Esophagus muscularis mucosa (tissue), 4 donors: ENCODE measurements at regions not wholly inside any gene's neighbourhood (a gene's known extent, or its start where the extent isn't known, plus 50 kb on each side); places are given as distances from the start of the nearest gene placed in this dataset.
"Not testable (repeated sequence)": the region's sequence is repeated elsewhere in the genome, so short reads cannot be mapped to it uniquely, and the experiment has no call there.

Source experiments
- DNase-seq: peaks from one replicate; pipeline ENCODE4 v3.0.0-alpha.2; 2017; ENCODE audit errors: extremely low spot score
- H3K27ac ChIP-seq, 4 donors: fragments of 200-600 bp; sonication (generic); replicated peaks in 1 of 4; 1 replicate in 3 of 4; 2 replicates in 1 of 4; pipeline ENCODE4 v1.5.1; 2016 to 2019; ENCODE audit warnings: mild to moderate bottlenecking in 1 of 4
- H3K27me3 ChIP-seq, 4 donors: fragments of 200-600 bp; sonication (generic); one replicate each; pipeline versions ENCODE4 v1.5.1 to v1.6.0; 2016 to 2019
- H3K36me3 ChIP-seq, 4 donors: fragments of 200-600 bp; sonication (generic); one replicate each; pipeline ENCODE4 v1.5.1; 2016 to 2019
- H3K4me1 ChIP-seq, 4 donors: fragments of 200-600 bp; sonication (generic); one replicate each; pipeline ENCODE4 v1.5.1; 2016 to 2019
- H3K4me3 ChIP-seq, 4 donors: fragments of 200-600 bp; sonication (generic); 1 replicate in 2 of 4; 2 replicates in 2 of 4; pipeline ENCODE4 v1.5.1; 2016 to 2019; ENCODE audit warnings: mild to moderate bottlenecking in 4 of 4, moderate library complexity in 1 of 4
- H3K9me3 ChIP-seq, 4 donors: fragments of 200-600 bp; sonication (generic); 1 replicate in 3 of 4; 2 replicates in 1 of 4; pipeline ENCODE4 v1.5.1; 2016 to 2019
- EP300 ChIP-seq: sonication (generic); formaldehyde crosslinking; IDR thresholded peaks from one replicate; pipeline ENCODE4 v1.6.1; 2017; ENCODE audit warnings: antibody characterized with exemption
- POLR2A ChIP-seq: fragments of 450-650 bp; IDR thresholded peaks from one replicate; pipeline ENCODE4 v1.6.1; 2017; ENCODE audit warnings: antibody characterized with exemption, moderate library complexity, mild to moderate bottlenecking, low read depth
- POLR2AphosphoS5 ChIP-seq, 2 donors: sonication (generic); formaldehyde crosslinking; IDR thresholded peaks; one replicate each; pipeline ENCODE4 v1.6.1; 2017; ENCODE audit warnings: antibody characterized with exemption in 2 of 2
- WGBS: methylation state at CpG from one replicate; pipeline ENCODE4 v1.1.5; 2018; 5-methylcytosine and 5-hydroxymethylcytosine counted together
- intact Hi-C: fragments of 100-400 bp; cut with DNase I; formaldehyde crosslinking; loops from one replicate; pipeline ENCODE4 v1.15.1; 2023
- TF ChIP-seq, protein P1 (sequence below), 3 experiments: fragments of 200-600 bp in 2 of 3; fragments of 450-650 bp in 1 of 3; sonication (generic) in 2 of 3; IDR thresholded peaks; one replicate each; pipeline ENCODE4 v1.5.1; 2017 to 2019; ENCODE audit warnings: antibody characterized with exemption in 3 of 3, mild to moderate bottlenecking in 2 of 3, moderate library complexity in 1 of 3

DNA sequence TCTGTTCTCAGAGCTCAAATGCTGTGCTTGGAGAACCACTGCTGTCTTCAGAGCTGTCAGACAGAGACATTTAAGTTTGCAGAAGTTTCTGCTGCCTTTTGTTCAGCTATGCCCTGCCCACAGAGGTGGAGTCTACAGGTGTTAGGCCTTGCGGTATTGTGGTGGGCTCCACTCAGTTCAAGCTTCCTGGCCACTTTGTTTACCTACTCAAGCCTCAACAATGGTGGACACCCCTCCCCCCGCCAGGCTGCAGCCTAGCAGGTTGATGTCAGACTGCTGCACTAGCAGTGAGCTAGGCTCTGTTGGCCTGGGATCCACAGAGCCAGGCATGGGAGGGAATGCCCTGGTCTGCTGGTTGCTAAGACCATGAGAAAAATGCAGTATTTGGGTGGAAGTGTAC, 323.8 kb downstream of the BCAT1 start:
- no peaks in the 10 kb centered on the region for H3K4me1 ChIP-seq
- no peak overlapping the region for H3K4me3 ChIP-seq
- H3K36me3 ChIP-seq = no peaks in the 10 kb centered on the region
- no peak for DNase-seq
- peaks cover 0 to 5% (median 0%) of the 10 kb centered on the region in 4 donors for H3K9me3 ChIP-seq
- no peak overlapping the region for H3K27ac ChIP-seq
- 83% methylated on average over 2 of the region's 2 CpGs for WGBS
- TF ChIP-seq, protein P1, sequence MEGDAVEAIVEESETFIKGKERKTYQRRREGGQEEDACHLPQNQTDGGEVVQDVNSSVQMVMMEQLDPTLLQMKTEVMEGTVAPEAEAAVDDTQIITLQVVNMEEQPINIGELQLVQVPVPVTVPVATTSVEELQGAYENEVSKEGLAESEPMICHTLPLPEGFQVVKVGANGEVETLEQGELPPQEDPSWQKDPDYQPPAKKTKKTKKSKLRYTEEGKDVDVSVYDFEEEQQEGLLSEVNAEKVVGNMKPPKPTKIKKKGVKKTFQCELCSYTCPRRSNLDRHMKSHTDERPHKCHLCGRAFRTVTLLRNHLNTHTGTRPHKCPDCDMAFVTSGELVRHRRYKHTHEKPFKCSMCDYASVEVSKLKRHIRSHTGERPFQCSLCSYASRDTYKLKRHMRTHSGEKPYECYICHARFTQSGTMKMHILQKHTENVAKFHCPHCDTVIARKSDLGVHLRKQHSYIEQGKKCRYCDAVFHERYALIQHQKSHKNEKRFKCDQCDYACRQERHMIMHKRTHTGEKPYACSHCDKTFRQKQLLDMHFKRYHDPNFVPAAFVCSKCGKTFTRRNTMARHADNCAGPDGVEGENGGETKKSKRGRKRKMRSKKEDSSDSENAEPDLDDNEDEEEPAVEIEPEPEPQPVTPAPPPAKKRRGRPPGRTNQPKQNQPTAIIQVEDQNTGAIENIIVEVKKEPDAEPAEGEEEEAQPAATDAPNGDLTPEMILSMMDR (IDR thresholded peaks at IDR 0.05) = no peak
- TF ChIP-seq EP300 = no peak
- TF ChIP-seq POLR2AphosphoS5 (IDR thresholded peaks at IDR 0.05) = no peak
- no peak for TF ChIP-seq POLR2A
- no peaks in the 10 kb centered on the region for H3K27me3 ChIP-seq
- intact Hi-C loops = no loop called here

DNA sequence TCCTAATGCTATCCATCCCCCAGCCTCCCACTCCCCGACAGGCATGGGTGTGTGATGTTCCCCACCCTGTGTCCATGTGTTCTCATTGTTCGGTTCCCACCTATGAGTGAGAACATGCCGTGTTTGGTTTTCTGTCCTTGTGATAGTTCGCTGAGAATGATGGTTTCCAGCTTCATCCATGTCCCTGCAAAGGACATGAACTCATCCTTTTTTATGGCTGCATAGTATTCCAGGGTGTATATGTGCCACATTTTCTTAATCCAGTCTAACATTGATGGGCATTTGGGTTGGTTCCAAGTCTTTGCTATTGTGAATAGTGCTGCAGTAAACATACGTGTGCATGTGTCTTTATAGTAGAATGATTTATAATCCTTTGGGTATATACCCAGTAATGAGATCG, 328.9 kb downstream of the BCAT1 start:
- DNase-seq, H3K4me3 ChIP-seq, H3K36me3 ChIP-seq, intact Hi-C loops, H3K27me3 ChIP-seq, H3K9me3 ChIP-seq, H3K27ac ChIP-seq, H3K4me1 ChIP-seq: not testable (repeated sequence)
- 96% methylated on average over 6 of the region's 6 CpGs for WGBS

DNA sequence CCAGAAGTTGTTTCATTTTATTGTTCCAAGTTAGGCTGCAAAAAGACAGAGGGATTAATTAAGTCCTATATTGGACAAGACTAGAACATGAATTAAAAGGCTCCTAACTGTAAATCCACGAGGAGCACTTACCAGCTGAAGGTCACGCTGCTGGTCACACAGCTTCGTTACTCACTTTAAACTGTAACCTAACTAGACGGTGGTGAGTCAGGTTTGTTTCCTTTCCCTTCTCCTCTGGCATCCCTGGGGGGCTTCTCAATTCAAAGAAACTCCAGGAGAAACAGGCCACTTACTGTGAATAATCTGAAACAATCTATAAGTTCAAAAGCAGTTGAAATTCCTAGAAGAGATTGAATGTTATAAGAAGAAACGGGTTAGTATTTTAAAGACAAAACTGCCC, 331.4 kb downstream of the BCAT1 start:
- Histone ChIP-seq H3K9me3 (peaks cover 0 to 6% (median 2%) of the 10 kb centered on the region in 4 donors), H3K4me1 (no peaks in the 10 kb centered on the region), H3K4me3 (no peak overlapping the region), H3K27ac (no peak overlapping the region), H3K36me3 (no peaks in the 10 kb centered on the region), H3K27me3 (no peaks in the 10 kb centered on the region)
- no peak for DNase-seq
- intact Hi-C loops = no loop called here
- 47% methylated on average over 5 of the region's 5 CpGs for WGBS
- TF ChIP-seq, protein P1 (IDR thresholded peaks at IDR 0.05) = no peak
- TF ChIP-seq POLR2A (no peak), POLR2AphosphoS5 (IDR thresholded peaks at IDR 0.05) (no peak), EP300 (no peak)

DNA sequence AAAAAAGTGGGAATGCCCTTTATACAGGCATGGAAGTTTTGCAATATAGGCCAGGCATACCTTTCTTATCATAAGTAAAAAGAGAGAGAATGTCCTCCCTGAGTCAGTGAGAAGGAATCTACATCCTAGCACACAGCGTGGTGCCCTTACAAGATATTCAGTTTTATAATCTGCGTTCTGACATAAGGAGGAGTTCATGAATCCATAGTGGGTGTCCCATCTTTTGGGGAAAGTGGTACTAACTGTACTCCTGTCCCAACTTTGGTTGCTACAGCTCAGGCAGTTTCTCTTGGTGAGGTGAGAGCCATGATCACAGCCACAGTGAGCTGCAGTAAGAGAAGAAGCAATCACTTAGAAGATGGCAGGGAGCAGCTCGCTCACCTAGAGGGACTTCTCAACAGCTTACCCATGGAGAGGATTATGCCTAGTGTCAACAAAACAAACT, 332.9 kb downstream of the BCAT1 start:
- TF ChIP-seq POLR2AphosphoS5 (IDR thresholded peaks at IDR 0.05) (no peak), EP300 (no peak), POLR2A (no peak)
- TF ChIP-seq, protein P1 (IDR thresholded peaks at IDR 0.05) = no peak
- Histone ChIP-seq H3K27ac (no peak overlapping the region), H3K9me3 (peaks cover 0 to 9% (median 3%) of the 10 kb centered on the region in 4 donors), H3K4me1 (no peaks in the 10 kb centered on the region), H3K4me3 (no peak overlapping the region), H3K27me3 (no peaks in the 10 kb centered on the region), H3K36me3 (no peaks in the 10 kb centered on the region)
- DNase-seq = no peak
- 91% methylated on average over 3 of the region's 3 CpGs for WGBS
- intact Hi-C loops = no loop called here

DNA sequence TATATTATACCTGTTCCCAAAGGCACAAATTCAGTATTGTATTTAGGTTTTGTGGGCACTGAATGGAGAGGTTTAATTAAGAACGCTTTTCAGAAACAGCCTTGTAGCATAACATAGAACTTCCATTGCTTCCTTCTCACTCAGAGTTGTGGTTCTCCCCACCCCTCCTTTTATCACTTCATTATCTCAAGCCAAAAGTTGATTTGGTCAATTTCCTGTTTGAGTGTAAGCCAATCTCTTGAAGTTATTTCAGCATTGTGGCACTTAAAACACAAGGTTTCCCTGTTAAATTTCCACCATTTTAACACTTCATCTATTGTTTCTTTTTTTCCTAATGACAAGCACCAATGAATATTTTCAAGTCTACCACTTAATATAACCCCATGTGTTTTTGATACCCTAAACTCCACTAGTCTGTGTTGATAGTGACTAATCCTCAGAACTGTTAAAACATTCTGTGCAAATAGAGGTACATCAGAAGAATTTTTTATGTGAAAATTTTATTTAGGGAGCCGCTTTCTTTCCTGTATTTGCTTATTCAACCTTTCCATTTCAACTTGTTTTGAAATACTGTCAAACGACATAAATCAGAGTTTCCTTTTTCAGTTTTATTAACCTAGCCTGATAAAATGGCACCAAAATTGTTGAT, 340.1 kb downstream of the BCAT1 start:
- Histone ChIP-seq H3K4me1 (no peaks in the 10 kb centered on the region), H3K27me3 (no peaks in the 10 kb centered on the region), H3K27ac (no peak overlapping the region), H3K9me3 (peaks cover 0 to 9% (median 3%) of the 10 kb centered on the region in 4 donors), H3K4me3 (no peak overlapping the region), H3K36me3 (no peaks in the 10 kb centered on the region)
- intact Hi-C loops = no loop called here
- 53% methylated on average over 3 of the region's 3 CpGs for whole genome bisulfite sequencing
- DNase-seq = no peak
- TF ChIP-seq EP300 (no peak), POLR2A (no peak), POLR2AphosphoS5 (IDR thresholded peaks at IDR 0.05) (no peak)
- TF ChIP-seq, protein P1 (IDR thresholded peaks at IDR 0.05) = no peak
